Smooth muscle cell (in vitro differentiated cells): ENCODE measurements at regions not wholly inside any gene's neighbourhood (a gene's known extent, or its start where the extent isn't known, plus 50 kb on each side); places are given as distances from the start of the nearest gene placed in this dataset.

Experiments
- DNase-seq: peaks from one replicate; lab custom pipeline; 2025; ENCODE audit not compliant: unreplicated experiment; lab: John Stamatoyannopoulos, UW
- H2AFZ ChIP-seq: fragments of 200-600 bp; sonication (generic); 2 replicates; pipeline ENCODE4 v1.6.0; 2016; ENCODE audit warnings: antibody characterized with exemption, low read depth, mild to moderate bottlenecking
- H3F3A ChIP-seq: fragments of 200-600 bp; sonication (generic); 2 replicates; pipeline ENCODE4 v1.6.0; 2017; ENCODE audit warnings: antibody characterized with exemption, low read depth
- H3K27ac ChIP-seq: fragments of 200-600 bp; sonication (generic); 2 replicates; pipeline ENCODE4 v1.5.1; 2016; ENCODE audit warnings: low read depth, mild to moderate bottlenecking
- H3K27me3 ChIP-seq: fragments of 200-600 bp; sonication (generic); 2 replicates; pipeline ENCODE4 v1.6.1; 2016; ENCODE audit warnings: low read depth, mild to moderate bottlenecking
- H3K36me3 ChIP-seq: fragments of 200-600 bp; sonication (generic); 2 replicates; pipeline ENCODE4 v1.5.1; 2016; ENCODE audit warnings: low read depth
- H3K4me1 ChIP-seq: fragments of 200-600 bp; sonication (generic); 2 replicates; pipeline ENCODE4 v1.5.1; 2016; ENCODE audit warnings: low read depth
- H3K4me2 ChIP-seq: fragments of 200-600 bp; sonication (generic); 2 replicates; pipeline ENCODE4 v1.6.0; 2016; ENCODE audit warnings: mild to moderate bottlenecking
- H3K4me3 ChIP-seq: fragments of 200-600 bp; sonication (generic); 2 replicates; pipeline ENCODE4 v1.5.1; 2016; ENCODE audit warnings: mild to moderate bottlenecking
- H3K79me2 ChIP-seq: fragments of 200-600 bp; sonication (generic); 2 replicates; pipeline ENCODE4 v1.6.0; 2016; ENCODE audit warnings: low read depth, mild to moderate bottlenecking
- H3K9ac ChIP-seq: fragments of 200-600 bp; sonication (generic); 2 replicates; pipeline ENCODE4 v1.6.0; 2016; ENCODE audit warnings: low read depth
- H3K9me3 ChIP-seq: fragments of 200-600 bp; sonication (generic); replicated peaks from 2 replicates; pipeline ENCODE4 v1.5.1; 2016; ENCODE audit warnings: low read depth
- H4K20me1 ChIP-seq: fragments of 200-600 bp; sonication (generic); 2 replicates; pipeline ENCODE4 v1.6.0; 2016; ENCODE audit warnings: low read depth
- CTCF ChIP-seq: fragments of 200-600 bp; sonication (generic); IDR thresholded peaks from 2 replicates; pipeline ENCODE4 v1.5.1; 2017; ENCODE audit warnings: borderline replicate concordance, mild to moderate bottlenecking, antibody characterized with exemption; ENCODE audit not compliant: insufficient read depth, poor library complexity, severe bottlenecking
- WGBS: methylation state at CpG from one replicate; pipeline ENCODE4 v1.1.7; 2016; ENCODE audit warnings: low lambda C conversion rate; 5-methylcytosine and 5-hydroxymethylcytosine counted together

GRCh38 chr5:68379275-68380036 is 163.9 kb downstream of the PIK3R1 start:
- 51% methylated on average over 3 of the region's 3 CpGs for WGBS
- Histone ChIP-seq H3K4me2 (no peak overlapping the region), H2AFZ (no peak overlapping the region), H3K4me3 (no peak overlapping the region), H3K27ac (no peak overlapping the region), H3K79me2 (no peaks in the 10 kb centered on the region), H3K9ac (no peak overlapping the region), H3K9me3 (no peaks in the 10 kb centered on the region), H3K4me1 (no peaks in the 10 kb centered on the region), H3K36me3 (no peaks in the 10 kb centered on the region), H3F3A (peaks cover 3% of the 10 kb centered on the region), H4K20me1 (no peaks in the 10 kb centered on the region), H3K27me3 (no peaks in the 10 kb centered on the region)
- no peak for TF ChIP-seq CTCF
- no peak for DNase-seq

- Histone ChIP-seq H3K36me3 (no peaks in the 10 kb centered on the region), H3K9me3 (no peaks in the 10 kb centered on the region), H3K27ac (no peak overlapping the region), H4K20me1 (no peaks in the 10 kb centered on the region), H3K27me3 (no peaks in the 10 kb centered on the region), H3K9ac (no peak overlapping the region), H3K4me2 (no peak overlapping the region), H3K4me3 (no peak overlapping the region), H3K79me2 (no peaks in the 10 kb centered on the region), H3K4me1 (no peaks in the 10 kb centered on the region), H3F3A (peaks cover 3% of the 10 kb centered on the region), H2AFZ (no peak overlapping the region)
- DNase-seq: no peak
- TF ChIP-seq CTCF: no peak
- WGBS: 73% methylated on average over 2 of the region's 2 CpGs
Observed at GRCh38 chr5:68380078-68380477, 164.5 kb downstream of the PIK3R1 start.

GRCh38 chr5:68381060-68381459 is 165.5 kb downstream of the PIK3R1 start:
- H3K79me2 ChIP-seq: no peaks in the 10 kb centered on the region
- no peak for TF ChIP-seq CTCF
- H2AFZ ChIP-seq: peak overlapping the region; percentile 21
- no peak overlapping the region for H3K4me2 ChIP-seq
- no peaks in the 10 kb centered on the region for H3K36me3 ChIP-seq
- H3K9me3 ChIP-seq: no peaks in the 10 kb centered on the region
- no peak overlapping the region for H3K9ac ChIP-seq
- H3K4me1 ChIP-seq: no peaks in the 10 kb centered on the region
- no peak for DNase-seq
- no peak overlapping the region for H3K27ac ChIP-seq
- 63% methylated on average over 3 of the region's 3 CpGs for whole genome bisulfite sequencing
- H3F3A ChIP-seq: peaks cover 3% of the 10 kb centered on the region
- no peak overlapping the region for H3K4me3 ChIP-seq
- H4K20me1 ChIP-seq: no peaks in the 10 kb centered on the region
- H3K27me3 ChIP-seq: no peaks in the 10 kb centered on the region

- no peaks in the 10 kb centered on the region for H3K27me3 ChIP-seq
- TF ChIP-seq CTCF: no peak
- H3K4me1 ChIP-seq: no peaks in the 10 kb centered on the region
- no peak overlapping the region for H3K4me3 ChIP-seq
- no peak overlapping the region for H2AFZ ChIP-seq
- H3K4me2 ChIP-seq: no peak overlapping the region
- H3K9me3 ChIP-seq: no peaks in the 10 kb centered on the region
- no peak overlapping the region for H3K27ac ChIP-seq
- peaks cover 3% of the 10 kb centered on the region for H3F3A ChIP-seq
- no peaks in the 10 kb centered on the region for H3K36me3 ChIP-seq
- no peaks in the 10 kb centered on the region for H3K79me2 ChIP-seq
- no peaks in the 10 kb centered on the region for H4K20me1 ChIP-seq
- WGBS: 84% methylated on average over 3 of the region's 3 CpGs
- no peak for DNase-seq
- H3K9ac ChIP-seq: no peak overlapping the region
Observed at GRCh38 chr5:68381909-68382308, 166.4 kb downstream of the PIK3R1 start.
